Fibroblast of the aortic adventitia (primary cell): ENCODE measurements at regions not wholly inside any gene's neighbourhood (a gene's known extent, or its start where the extent isn't known, plus 50 kb on each side); places are given as distances from the start of the nearest gene placed in this dataset.

ENCODE experiments used
- DNase-seq: peaks from one replicate; pipeline ENCODE4 v3.0.0-alpha.2; 2010; ENCODE audit warnings: low read depth
- H3K4me3 ChIP-seq: 2 replicates; pipeline ENCODE4 v1.5.1; 2011; ENCODE audit warnings: low read depth, mild to moderate bottlenecking, control low read depth, low read length, moderate library complexity
- TF ChIP-seq, protein P1 (sequence below): IDR thresholded peaks from 2 replicates; pipeline ENCODE4 v1.5.1; 2011; ENCODE audit warnings: mild to moderate bottlenecking, low read length, control low read depth, inconsistent platforms; ENCODE audit not compliant: insufficient read depth

DNA sequence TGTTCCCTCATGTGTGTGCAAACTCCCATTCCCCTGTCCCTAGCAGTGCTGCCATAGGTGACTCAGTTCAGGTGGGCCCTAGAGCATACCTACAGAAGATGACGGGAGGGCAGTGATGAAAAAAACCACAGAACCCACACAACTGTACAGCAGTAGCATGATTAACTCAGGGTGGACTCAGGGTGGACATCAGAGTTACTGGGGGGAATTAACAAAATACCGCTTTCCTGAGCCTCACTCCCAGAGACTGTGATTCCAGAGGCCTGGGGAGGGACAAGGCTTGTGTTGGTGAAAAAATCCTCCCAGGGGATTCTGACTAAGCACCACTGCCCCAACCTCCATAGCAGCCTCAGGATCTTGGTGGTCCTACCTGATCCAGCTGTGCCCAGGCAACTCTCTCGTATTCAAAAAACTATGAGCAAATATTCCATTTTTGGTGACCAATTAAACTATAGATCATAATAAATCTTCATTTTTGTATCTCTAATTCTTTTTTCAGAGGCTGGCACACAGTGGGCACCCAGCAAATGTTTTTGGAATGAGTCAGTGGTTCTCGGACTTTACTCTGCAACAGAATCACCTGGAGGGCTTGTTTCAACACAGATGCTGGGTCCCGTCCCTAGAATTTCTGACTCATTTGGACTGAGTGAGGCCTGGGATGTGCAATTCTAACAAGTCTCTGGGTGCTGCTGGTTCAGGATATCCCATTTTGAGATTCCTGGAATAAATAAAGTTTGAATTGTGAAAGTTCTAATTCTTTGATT, 84.1 kb upstream of the NABP1 start:
- peak; percentile 66 for DNase-seq
- TF ChIP-seq, protein P1, sequence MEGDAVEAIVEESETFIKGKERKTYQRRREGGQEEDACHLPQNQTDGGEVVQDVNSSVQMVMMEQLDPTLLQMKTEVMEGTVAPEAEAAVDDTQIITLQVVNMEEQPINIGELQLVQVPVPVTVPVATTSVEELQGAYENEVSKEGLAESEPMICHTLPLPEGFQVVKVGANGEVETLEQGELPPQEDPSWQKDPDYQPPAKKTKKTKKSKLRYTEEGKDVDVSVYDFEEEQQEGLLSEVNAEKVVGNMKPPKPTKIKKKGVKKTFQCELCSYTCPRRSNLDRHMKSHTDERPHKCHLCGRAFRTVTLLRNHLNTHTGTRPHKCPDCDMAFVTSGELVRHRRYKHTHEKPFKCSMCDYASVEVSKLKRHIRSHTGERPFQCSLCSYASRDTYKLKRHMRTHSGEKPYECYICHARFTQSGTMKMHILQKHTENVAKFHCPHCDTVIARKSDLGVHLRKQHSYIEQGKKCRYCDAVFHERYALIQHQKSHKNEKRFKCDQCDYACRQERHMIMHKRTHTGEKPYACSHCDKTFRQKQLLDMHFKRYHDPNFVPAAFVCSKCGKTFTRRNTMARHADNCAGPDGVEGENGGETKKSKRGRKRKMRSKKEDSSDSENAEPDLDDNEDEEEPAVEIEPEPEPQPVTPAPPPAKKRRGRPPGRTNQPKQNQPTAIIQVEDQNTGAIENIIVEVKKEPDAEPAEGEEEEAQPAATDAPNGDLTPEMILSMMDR: no peak
- no peak overlapping the region for H3K4me3 ChIP-seq

DNA sequence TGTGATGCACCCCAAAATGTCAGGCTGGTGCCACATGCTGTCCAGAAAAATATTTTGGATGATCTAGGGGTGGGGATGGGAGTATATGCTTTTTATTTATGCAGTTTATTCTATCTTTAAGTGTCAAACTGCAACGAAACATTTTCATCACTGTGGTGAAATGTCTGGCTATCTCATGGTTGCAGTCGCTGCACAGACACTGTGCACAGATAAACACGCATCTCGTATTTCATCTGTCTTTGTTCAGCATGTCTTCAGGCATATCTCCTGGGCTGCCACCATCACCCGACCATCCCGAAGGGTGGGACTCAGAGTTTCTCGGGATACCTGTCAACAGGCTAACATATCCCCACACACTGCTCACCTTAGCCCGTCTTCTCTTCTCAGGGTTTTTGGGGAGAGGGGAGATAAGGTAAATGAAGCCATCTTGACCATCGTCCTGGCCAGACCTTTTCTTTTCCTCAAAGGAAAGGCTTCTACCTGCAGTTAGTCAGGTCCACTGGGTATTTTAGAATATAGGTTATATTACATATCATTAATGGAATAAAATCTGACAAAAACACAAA, 80.7 kb upstream of the NABP1 start:
- TF ChIP-seq, protein P1: no peak
- no peak for DNase-seq
- H3K4me3 ChIP-seq: no peak overlapping the region

DNA sequence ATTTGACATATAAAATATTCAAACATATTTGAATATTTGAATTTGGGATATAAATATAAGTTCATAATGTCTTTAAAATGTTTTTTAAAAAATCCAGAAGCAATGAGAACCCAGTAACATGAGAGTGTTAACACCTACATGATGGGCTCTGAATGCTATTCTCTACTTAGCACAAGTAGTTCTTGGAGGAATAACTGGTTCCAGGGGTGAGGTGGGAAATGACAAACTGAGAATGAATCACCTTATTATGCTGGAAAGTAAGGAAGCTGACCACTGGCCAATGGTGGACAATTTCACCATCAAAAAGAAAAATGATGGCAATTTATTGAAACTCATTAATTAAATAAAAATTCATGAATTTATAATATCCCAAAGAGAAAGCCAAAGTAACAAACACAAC, 79.6 kb upstream of the NABP1 start:
- DNase-seq: no peak
- H3K4me3 ChIP-seq: no peak overlapping the region
- TF ChIP-seq, protein P1: no peak

DNA sequence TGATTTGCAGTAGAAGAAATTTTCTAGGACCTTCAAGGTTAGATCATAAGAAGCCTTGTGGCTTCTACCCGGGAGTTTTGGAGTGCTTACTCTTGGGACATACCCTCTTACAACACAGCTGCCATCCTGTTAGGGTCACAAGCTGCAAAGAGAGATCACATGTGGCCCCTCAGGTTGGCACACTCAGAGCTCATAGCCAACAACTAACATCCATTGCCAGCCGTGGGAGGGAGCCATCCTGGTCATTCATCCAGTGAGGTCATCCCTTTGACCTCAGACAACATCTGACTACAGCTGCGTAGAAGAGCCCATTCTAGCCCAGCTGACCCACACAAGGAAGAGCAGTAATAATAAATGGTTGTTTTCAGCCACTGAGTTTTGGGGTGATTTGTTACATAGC, 76.9 kb upstream of the NABP1 start:
- TF ChIP-seq, protein P1: no peak
- DNase-seq: no peak
- no peak overlapping the region for H3K4me3 ChIP-seq

DNA sequence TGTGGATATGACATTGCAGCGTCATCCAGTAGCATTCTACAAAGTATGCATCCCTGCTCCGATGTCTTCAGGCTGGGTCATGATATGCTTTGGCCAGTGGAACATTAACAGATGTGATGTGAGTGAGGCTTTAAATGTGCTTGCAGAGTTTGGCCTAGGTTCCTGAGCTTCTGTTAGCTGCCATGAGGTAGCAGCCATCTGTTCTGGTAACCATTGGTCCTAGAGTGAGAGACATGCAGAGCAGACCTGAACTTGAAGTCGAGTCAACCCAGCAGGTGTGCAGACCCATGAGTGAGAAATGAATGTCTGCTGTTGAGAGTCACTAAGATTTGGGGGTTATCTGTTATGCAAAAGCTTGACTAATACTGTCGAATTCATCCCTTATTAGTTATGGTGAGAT, 73.8 kb upstream of the NABP1 start:
- no peak overlapping the region for H3K4me3 ChIP-seq
- TF ChIP-seq, protein P1: no peak
- no peak for DNase-seq

DNA sequence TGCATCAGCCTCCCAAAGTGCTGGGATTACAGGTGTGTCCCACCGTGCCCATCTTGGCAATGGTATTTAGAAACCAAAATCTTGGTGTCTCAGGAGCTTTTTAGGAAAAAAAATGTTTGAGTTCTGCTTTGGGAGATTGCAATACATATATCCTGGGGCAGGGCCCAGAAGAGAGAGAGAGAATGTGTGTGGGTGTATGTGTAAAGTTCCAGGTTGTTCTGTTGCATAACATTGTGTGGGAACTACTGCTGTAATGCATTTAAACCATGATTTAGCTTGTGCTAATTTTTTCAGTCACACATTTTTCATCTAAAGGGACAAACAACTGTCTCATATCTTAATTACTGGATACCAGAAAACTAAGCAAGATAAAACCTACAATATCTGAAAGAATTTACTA, 70.8 kb upstream of the NABP1 start:
- TF ChIP-seq, protein P1: no peak
- peak; percentile 31 for DNase-seq
- H3K4me3 ChIP-seq: no peak overlapping the region

DNA sequence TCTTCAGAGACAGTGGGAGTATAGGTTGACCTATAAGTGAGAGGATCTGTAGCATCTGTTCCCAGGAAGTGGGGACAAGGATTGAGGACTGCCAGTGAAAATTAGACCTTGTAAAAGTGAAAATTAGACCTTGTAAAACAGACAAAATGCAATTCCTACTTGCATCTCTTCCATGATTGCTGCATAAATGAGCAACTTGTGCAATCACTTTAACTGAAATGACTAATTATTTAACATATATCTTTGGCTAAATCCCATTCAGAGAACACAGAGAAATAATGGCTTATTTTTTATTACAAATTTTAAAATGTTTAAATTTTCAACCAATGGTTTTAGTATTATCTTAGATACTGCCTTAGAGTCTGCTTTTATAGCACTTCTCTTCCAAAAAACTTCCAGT, 67.2 kb upstream of the NABP1 start:
- H3K4me3 ChIP-seq: no peak overlapping the region
- TF ChIP-seq, protein P1: no peak
- no peak for DNase-seq
